ENCODE measurements at regions not wholly inside any gene's neighbourhood (a gene's known extent, or its start where the extent isn't known, plus 50 kb on each side); places are given as distances from the start of the nearest gene placed in this dataset.
A peak's percentile ranks its signal among the peaks of the same experiment; 100 is the strongest.

- no peak for DNase-seq
Measured at GRCh38 chr12:118866346-118866745, 115.0 kb upstream of the SRRM4 start.

- no peak for DNase-seq
Measured at GRCh38 chr12:118870551-118870950, 110.8 kb upstream of the SRRM4 start.

GRCh38 chr12:118874698-118875548, 106.4 kb upstream of the SRRM4 start:
- no peak for DNase-seq

GRCh38 chr12:118880720-118881493, 100.4 kb upstream of the SRRM4 start:
- no peak for DNase-seq

- no peak for DNase-seq
Measured at GRCh38 chr12:118884226-118884625, 97.1 kb upstream of the SRRM4 start.

- DNase-seq: no peak
Measured at GRCh38 chr12:118900993-118901392, 80.3 kb upstream of the SRRM4 start.

GRCh38 chr12:118908811-118909210, 72.5 kb upstream of the SRRM4 start:
- no peak for DNase-seq

- DNase-seq: no peak
Measured at GRCh38 chr12:118912697-118913270, 68.6 kb upstream of the SRRM4 start.

- no peak for DNase-seq
Measured at GRCh38 chr12:118921761-118922160, 59.6 kb upstream of the SRRM4 start.

- no peak for DNase-seq
Measured at GRCh38 chr12:118922405-118922804, 58.9 kb upstream of the SRRM4 start.

GRCh38 chr12:118925407-118925806, 55.9 kb upstream of the SRRM4 start:
- peak; percentile 4 to 18 for DNase-seq

GRCh38 chr12:118925826-118926225, 55.5 kb upstream of the SRRM4 start:
- no peak for DNase-seq

Measured in inflammatory macrophage (primary cell).